ENCODE measurements at regions not wholly inside any gene's neighbourhood (a gene's known extent, or its start where the extent isn't known, plus 50 kb on each side); places are given as distances from the start of the nearest gene placed in this dataset.
"Not testable (repeated sequence)": the region's sequence is repeated elsewhere in the genome, so short reads cannot be mapped to it uniquely, and the experiment has no call there.

- no peak for TF ChIP-seq CTCF (conservative IDR thresholded peaks at IDR 0.05)
- H3K27ac ChIP-seq = no peak overlapping the region
These were observed 891.1 kb downstream of the NXPH1 start for GRCh38 chr7:9324513-9324912.

- H3K27ac ChIP-seq = no peak overlapping the region
- no peak for TF ChIP-seq CTCF (conservative IDR thresholded peaks at IDR 0.05)
These were observed 894.9 kb downstream of the NXPH1 start for GRCh38 chr7:9328296-9328695.

- no peak for TF ChIP-seq CTCF (conservative IDR thresholded peaks at IDR 0.05)
- H3K27ac ChIP-seq = no peak overlapping the region
These were observed 916.2 kb downstream of the NXPH1 start for GRCh38 chr7:9349625-9350024.

- no peak overlapping the region for H3K27ac ChIP-seq
- TF ChIP-seq CTCF (conservative IDR thresholded peaks at IDR 0.05) = no peak
These were observed 957.8 kb downstream of the NXPH1 start for GRCh38 chr7:9391221-9391620.

GRCh38 chr7:9391984-9392383, 958.6 kb downstream of the NXPH1 start:
- no peak for TF ChIP-seq CTCF (conservative IDR thresholded peaks at IDR 0.05)
- no peak overlapping the region for H3K27ac ChIP-seq

- not testable (repeated sequence) for H3K27ac ChIP-seq
These were observed 971.0 kb downstream of the NXPH1 start for GRCh38 chr7:9404386-9404785.

- no peak for TF ChIP-seq CTCF (conservative IDR thresholded peaks at IDR 0.05)
- no peak overlapping the region for H3K27ac ChIP-seq
These were observed 974.4 kb downstream of the NXPH1 start for GRCh38 chr7:9407816-9408215.

GRCh38 chr7:9453521-9453920, 1020.1 kb downstream of the NXPH1 start:
- H3K27ac ChIP-seq = no peak overlapping the region

More at GRCh38 chr7:9453521-9453920, 1020.1 kb downstream of the NXPH1 start:
- TF ChIP-seq CTCF (conservative IDR thresholded peaks at IDR 0.05) = no peak
